ENCODE measurements at regions not wholly inside any gene's neighbourhood (a gene's known extent, or its start where the extent isn't known, plus 50 kb on each side); places are given as distances from the start of the nearest gene placed in this dataset.

DNA sequence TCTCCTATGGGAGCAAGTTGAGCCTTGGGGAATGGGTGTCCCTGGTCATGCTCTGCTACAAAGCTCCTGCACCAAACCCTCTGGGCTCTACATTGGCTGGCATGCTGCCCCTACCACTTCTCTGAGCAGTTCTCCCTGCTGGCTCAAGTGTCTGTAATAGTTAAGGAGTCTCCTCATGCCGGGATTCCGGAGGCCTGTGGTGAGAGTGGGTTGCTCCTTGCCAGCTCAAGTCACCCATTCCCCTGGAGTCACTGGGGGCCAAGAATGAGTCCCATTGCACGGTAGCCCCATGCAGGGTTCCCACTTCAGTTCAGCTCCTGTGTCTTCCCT lies 173.9 kb downstream of the PRDM13 start:
- H3K27ac ChIP-seq (ENCODE audit: control insufficient read depth, insufficient read depth, low read length) = no peak overlapping the region
- H3K9me1 ChIP-seq (ENCODE audit: control insufficient read depth, extremely low read depth, insufficient read depth, low read length) = no peaks in the 10 kb centered on the region
- dilution Hi-C loops (cut with MboI; ENCODE audit: extremely low pct_ligation_motif_present, low sequenced_read_pairs) = no loop called here

DNA sequence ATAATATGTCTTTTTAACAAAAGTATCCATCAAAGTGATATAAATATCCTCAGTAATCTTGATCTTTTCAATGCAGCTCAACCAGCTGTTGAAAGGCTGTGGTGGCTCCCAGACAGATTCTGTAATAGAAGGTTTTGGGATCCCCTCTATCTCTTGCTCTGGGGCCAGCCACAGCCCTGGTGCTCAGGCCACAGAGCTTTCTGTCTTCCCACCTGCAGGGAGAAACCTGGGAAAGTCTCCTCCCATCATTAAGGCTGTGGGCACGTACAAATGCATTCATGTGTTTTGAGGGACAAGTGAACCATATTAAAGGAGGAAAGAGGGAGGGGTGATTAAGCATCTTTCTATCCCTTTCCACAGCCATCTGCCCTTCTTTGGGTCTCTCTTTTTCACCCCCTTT lies 183.1 kb downstream of the PRDM13 start:
- dilution Hi-C loops (cut with MboI; ENCODE audit: extremely low pct_ligation_motif_present, low sequenced_read_pairs) = no loop called here

More for the DNA sequence above, 173.9 kb downstream of the PRDM13 start:
- Histone ChIP-seq H3K4me1 (ENCODE audit: control insufficient read depth, extremely low read depth, insufficient read depth, low read length) (no peaks in the 10 kb centered on the region), H2AFZ (ENCODE audit: control insufficient read depth, low read length) (no peak overlapping the region), H3K4me2 (ENCODE audit: control insufficient read depth, extremely low read depth, insufficient read depth, low read depth, low read length) (no peak overlapping the region), H3K9ac (ENCODE audit: control insufficient read depth, extremely low read depth, insufficient read depth, low read length) (no peak overlapping the region), H3K4me3 (ENCODE audit: control insufficient read depth in 2 of 3, extremely low read depth in 1 of 3, insufficient read depth in 2 of 3, low read depth in 1 of 3, low read length in 3 of 3) (no peak overlapping the region), H3K9me3 (ENCODE audit: control insufficient read depth, low read depth, low read length) (no peaks in the 10 kb centered on the region), H3K36me3 (ENCODE audit: control insufficient read depth in 2 of 2, extremely low read depth in 1 of 2, insufficient read depth in 2 of 2, low read length in 2 of 2) (no peaks in the 10 kb centered on the region), H3K79me2 (ENCODE audit: control insufficient read depth, insufficient read depth, low read length) (no peaks in the 10 kb centered on the region), H3K27me3 (ENCODE audit: control insufficient read depth, extremely low read depth, insufficient read depth, low read length) (peaks cover 4% of the 10 kb centered on the region), H4K20me1 (ENCODE audit: control insufficient read depth, extremely low read depth, insufficient read depth, low read length) (no peaks in the 10 kb centered on the region)
- no peak for TF ChIP-seq EZH2 (IDR thresholded peaks at IDR 0.05; ENCODE audit: low read length)
- TF ChIP-seq, protein P1, sequence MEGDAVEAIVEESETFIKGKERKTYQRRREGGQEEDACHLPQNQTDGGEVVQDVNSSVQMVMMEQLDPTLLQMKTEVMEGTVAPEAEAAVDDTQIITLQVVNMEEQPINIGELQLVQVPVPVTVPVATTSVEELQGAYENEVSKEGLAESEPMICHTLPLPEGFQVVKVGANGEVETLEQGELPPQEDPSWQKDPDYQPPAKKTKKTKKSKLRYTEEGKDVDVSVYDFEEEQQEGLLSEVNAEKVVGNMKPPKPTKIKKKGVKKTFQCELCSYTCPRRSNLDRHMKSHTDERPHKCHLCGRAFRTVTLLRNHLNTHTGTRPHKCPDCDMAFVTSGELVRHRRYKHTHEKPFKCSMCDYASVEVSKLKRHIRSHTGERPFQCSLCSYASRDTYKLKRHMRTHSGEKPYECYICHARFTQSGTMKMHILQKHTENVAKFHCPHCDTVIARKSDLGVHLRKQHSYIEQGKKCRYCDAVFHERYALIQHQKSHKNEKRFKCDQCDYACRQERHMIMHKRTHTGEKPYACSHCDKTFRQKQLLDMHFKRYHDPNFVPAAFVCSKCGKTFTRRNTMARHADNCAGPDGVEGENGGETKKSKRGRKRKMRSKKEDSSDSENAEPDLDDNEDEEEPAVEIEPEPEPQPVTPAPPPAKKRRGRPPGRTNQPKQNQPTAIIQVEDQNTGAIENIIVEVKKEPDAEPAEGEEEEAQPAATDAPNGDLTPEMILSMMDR (optimal IDR thresholded peaks at IDR 0.05 in 1 of 3, IDR thresholded peaks at IDR 0.05 in 1 of 3, conservative IDR thresholded peaks at IDR 0.05 in 1 of 3; ENCODE audit: extremely low read depth in 1 of 3, insufficient read depth in 2 of 3, low read length in 3 of 3) = no peak
- FAIRE-seq = no peak
- DNase-seq (ENCODE audit: low read depth, low spot score) = no peak

More for the DNA sequence above, 183.1 kb downstream of the PRDM13 start:
- no peak for FAIRE-seq
- no peak for DNase-seq (ENCODE audit: low read depth, low spot score)
- H3K27me3 ChIP-seq (ENCODE audit: control insufficient read depth, extremely low read depth, insufficient read depth, low read length) = no peaks in the 10 kb centered on the region
- no peak overlapping the region for H2AFZ ChIP-seq (ENCODE audit: control insufficient read depth, low read length)
- no peaks in the 10 kb centered on the region for H4K20me1 ChIP-seq (ENCODE audit: control insufficient read depth, extremely low read depth, insufficient read depth, low read length)
- no peaks in the 10 kb centered on the region for H3K79me2 ChIP-seq (ENCODE audit: control insufficient read depth, insufficient read depth, low read length)
- H3K36me3 ChIP-seq (ENCODE audit: control insufficient read depth in 2 of 2, extremely low read depth in 1 of 2, insufficient read depth in 2 of 2, low read length in 2 of 2) = no peaks in the 10 kb centered on the region
- H3K27ac ChIP-seq (ENCODE audit: control insufficient read depth, insufficient read depth, low read length) = no peak overlapping the region
- no peaks in the 10 kb centered on the region for H3K9me1 ChIP-seq (ENCODE audit: control insufficient read depth, extremely low read depth, insufficient read depth, low read length)
- no peaks in the 10 kb centered on the region for H3K4me1 ChIP-seq (ENCODE audit: control insufficient read depth, extremely low read depth, insufficient read depth, low read length)
- no peak for TF ChIP-seq EZH2 (IDR thresholded peaks at IDR 0.05; ENCODE audit: low read length)
- TF ChIP-seq, protein P1 (optimal IDR thresholded peaks at IDR 0.05 in 1 of 3, IDR thresholded peaks at IDR 0.05 in 1 of 3, conservative IDR thresholded peaks at IDR 0.05 in 1 of 3; ENCODE audit: extremely low read depth in 1 of 3, insufficient read depth in 2 of 3, low read length in 3 of 3) = no peak
- H3K4me2 ChIP-seq (ENCODE audit: control insufficient read depth, extremely low read depth, insufficient read depth, low read depth, low read length) = no peak overlapping the region
- no peak overlapping the region for H3K9ac ChIP-seq (ENCODE audit: control insufficient read depth, extremely low read depth, insufficient read depth, low read length)
- H3K4me3 ChIP-seq (ENCODE audit: control insufficient read depth in 2 of 3, extremely low read depth in 1 of 3, insufficient read depth in 2 of 3, low read depth in 1 of 3, low read length in 3 of 3) = no peak overlapping the region
- H3K9me3 ChIP-seq (ENCODE audit: control insufficient read depth, low read depth, low read length) = no peaks in the 10 kb centered on the region
